ENCODE measurements at regions not wholly inside any gene's neighbourhood (a gene's known extent, or its start where the extent isn't known, plus 50 kb on each side); places are given as distances from the start of the nearest gene placed in this dataset.

DNA sequence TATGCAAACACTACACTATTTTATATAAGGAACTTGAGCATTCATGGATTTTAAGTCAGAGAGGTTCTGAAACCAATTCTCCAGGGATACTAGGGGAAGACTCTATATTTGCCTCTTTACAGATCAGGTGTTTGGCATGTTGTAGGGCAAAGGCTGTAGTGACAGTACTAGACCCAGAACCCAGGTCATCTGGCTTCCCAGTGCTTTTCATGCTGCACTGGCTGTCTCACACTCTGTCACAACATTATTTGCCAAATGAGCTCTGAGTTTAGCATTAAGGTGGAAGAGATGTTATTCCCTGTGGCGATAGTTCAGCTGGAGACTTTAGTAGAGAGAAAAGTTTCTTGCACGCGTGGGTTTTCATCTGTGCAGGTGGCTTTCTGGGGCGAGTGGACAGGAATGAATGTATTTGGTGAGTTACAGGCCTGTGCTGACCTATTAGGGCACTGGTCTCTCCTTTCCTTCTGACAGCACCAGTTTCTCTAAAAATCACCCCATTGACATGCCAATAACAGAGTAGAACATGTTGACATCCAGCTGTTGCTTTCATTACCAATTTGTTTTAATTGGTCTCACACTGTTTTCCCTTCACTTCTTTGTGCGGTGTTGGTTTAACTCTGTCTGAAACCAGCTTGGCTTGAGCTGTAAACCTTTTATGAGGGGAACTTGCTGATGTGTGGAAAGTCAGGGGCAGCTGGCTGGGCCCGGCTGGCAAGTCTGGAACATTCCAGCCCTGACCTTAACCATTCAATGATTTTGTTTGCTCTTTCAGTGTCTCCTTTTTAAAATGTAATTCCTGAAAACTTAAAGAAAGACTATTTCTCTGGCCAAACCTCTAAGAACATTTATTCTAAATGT lies 643.0 kb upstream of the FAM98A start:
- ATAC-seq (no peak), DNase-seq (no peak)
- intact Hi-C loops (cut with DNase I), result no loop called here
- H3K4me1 ChIP-seq, result no peaks in the 10 kb centered on the region
- H3K27me3 ChIP-seq, result no peaks in the 10 kb centered on the region
- H3K36me3 ChIP-seq, result no peaks in the 10 kb centered on the region
- 71 to 79% (median 75%) methylated on average over 6 of the region's 6 CpGs for WGBS, 4 donors
- H3K27ac ChIP-seq, result no peak overlapping the region
- TF ChIP-seq, protein P1, sequence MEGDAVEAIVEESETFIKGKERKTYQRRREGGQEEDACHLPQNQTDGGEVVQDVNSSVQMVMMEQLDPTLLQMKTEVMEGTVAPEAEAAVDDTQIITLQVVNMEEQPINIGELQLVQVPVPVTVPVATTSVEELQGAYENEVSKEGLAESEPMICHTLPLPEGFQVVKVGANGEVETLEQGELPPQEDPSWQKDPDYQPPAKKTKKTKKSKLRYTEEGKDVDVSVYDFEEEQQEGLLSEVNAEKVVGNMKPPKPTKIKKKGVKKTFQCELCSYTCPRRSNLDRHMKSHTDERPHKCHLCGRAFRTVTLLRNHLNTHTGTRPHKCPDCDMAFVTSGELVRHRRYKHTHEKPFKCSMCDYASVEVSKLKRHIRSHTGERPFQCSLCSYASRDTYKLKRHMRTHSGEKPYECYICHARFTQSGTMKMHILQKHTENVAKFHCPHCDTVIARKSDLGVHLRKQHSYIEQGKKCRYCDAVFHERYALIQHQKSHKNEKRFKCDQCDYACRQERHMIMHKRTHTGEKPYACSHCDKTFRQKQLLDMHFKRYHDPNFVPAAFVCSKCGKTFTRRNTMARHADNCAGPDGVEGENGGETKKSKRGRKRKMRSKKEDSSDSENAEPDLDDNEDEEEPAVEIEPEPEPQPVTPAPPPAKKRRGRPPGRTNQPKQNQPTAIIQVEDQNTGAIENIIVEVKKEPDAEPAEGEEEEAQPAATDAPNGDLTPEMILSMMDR (IDR thresholded peaks at IDR 0.05), result no peak
- no peak for TF ChIP-seq POLR2A (IDR thresholded peaks at IDR 0.05)
- no peak overlapping the region for H3K4me3 ChIP-seq
- peaks cover 0 to 3% (median 0%) of the 10 kb centered on the region in 12 donors for H3K9me3 ChIP-seq

DNA sequence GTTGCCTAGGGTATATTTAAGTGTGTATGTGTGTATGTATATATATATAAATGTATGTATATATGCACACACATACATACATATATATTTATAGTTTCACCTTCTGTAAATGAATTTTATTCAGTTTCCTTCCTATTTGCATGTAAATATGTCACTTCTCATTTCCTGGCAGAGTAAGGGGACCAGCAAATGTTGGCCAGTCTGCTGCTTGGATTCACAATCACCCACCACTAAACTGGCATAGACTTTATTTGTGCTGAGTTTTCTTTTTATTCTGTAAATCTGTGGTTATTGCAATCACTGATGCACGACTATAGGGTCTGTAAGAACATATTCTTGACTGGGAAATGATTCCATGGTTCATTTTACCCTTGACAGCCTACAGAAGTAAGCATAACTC lies 640.4 kb upstream of the FAM98A start:
- Histone ChIP-seq H3K4me3 (no peak overlapping the region), H3K27ac (no peak overlapping the region), H3K9me3 (peaks cover 0 to 11% (median 0%) of the 10 kb centered on the region in 12 donors), H3K4me1 (no peaks in the 10 kb centered on the region), H3K27me3 (no peaks in the 10 kb centered on the region), H3K36me3 (no peaks in the 10 kb centered on the region)
- ATAC-seq (no peak), DNase-seq (no peak)
- TF ChIP-seq, protein P1 (IDR thresholded peaks at IDR 0.05), result no peak
- TF ChIP-seq POLR2A (IDR thresholded peaks at IDR 0.05), result no peak
- intact Hi-C loops (cut with DNase I), result no loop called here
- WGBS, 4 donors, result 53 to 67% (median 60%) methylated on average over 1 of the region's 1 CpG

DNA sequence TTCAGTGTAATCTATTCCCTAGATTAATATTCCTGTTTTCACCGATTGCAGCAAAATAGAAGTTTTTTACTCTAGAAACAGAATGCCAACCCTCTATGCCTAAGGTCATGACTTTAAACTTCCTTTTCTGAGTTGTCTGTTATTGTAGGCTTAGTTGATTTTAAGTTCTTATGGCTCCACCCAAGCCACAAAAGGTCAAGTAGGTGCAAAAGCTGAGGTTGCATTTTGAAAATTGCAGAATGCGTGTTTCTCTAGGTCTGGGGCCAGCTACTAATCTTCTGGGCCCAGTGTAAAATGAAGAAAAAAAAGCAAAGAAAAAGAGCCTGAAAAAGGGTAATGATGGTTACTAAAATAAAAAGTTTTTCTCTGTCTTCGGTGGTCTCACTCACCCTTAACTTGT lies 635.7 kb upstream of the FAM98A start:
- no peak for ATAC-seq
- Histone ChIP-seq H3K36me3 (no peaks in the 10 kb centered on the region), H3K27ac (no peak overlapping the region), H3K27me3 (no peaks in the 10 kb centered on the region), H3K4me1 (no peaks in the 10 kb centered on the region), H3K9me3 (peaks cover 0 to 11% (median 0%) of the 10 kb centered on the region in 12 donors), H3K4me3 (no peak overlapping the region)
- intact Hi-C loops (cut with DNase I), result no loop called here
- 68 to 78% (median 73%) methylated on average over 3 of the region's 3 CpGs for WGBS, 4 donors
- no peak for DNase-seq
- TF ChIP-seq POLR2A (IDR thresholded peaks at IDR 0.05), result no peak
- TF ChIP-seq, protein P1 (IDR thresholded peaks at IDR 0.05), result no peak

DNA sequence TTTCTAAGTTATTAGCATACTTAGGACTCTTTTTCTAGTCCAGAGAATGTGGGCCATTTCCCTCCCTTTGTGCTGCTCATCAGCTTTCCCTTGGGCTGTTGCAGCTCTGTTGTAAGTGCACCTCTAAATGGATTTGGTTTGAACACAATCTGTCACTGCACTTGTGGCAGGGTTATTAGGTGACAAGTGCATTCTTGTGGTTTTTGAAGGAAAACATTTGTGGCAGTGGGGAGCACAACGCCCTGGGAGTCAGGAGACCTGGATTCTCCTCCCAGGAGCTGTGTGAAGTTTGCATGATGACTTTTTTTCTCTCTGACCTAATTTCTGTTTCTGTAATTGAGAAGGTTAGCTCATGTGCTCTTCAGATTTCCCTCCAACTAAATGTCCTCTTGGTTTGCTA lies 630.9 kb upstream of the FAM98A start:
- intact Hi-C loops (cut with DNase I), result no loop called here
- no peak for DNase-seq
- Histone ChIP-seq H3K27ac (no peak overlapping the region), H3K27me3 (no peaks in the 10 kb centered on the region), H3K9me3 (no peaks in the 10 kb centered on the region), H3K36me3 (no peaks in the 10 kb centered on the region), H3K4me3 (no peak overlapping the region), H3K4me1 (no peaks in the 10 kb centered on the region)
- TF ChIP-seq, protein P1 (IDR thresholded peaks at IDR 0.05), result no peak
- no peak for TF ChIP-seq POLR2A (IDR thresholded peaks at IDR 0.05)
- no peak for ATAC-seq
- 29 to 62% (median 52%) methylated on average over 1 of the region's 1 CpG for WGBS, 4 donors
